GM18907 (cell line): ENCODE measurements at regions not wholly inside any gene's neighbourhood (a gene's known extent, or its start where the extent isn't known, plus 50 kb on each side); places are given as distances from the start of the nearest gene placed in this dataset.
"Not testable (repeated sequence)": the region's sequence is repeated elsewhere in the genome, so short reads cannot be mapped to it uniquely, and the experiment has no call there.

Source experiments
- ATAC-seq: cut with Tn5 transposase; IDR thresholded peaks from one replicate; pipeline ENCODE4 v1.9.1; 2021; ENCODE audit warnings: mild to moderate bottlenecking, moderate library complexity; ENCODE audit not compliant: unreplicated experiment

- ATAC-seq = no peak
Observed at GRCh38 chr1:189217646-189218045, 1260.0 kb downstream of the BRINP3 start.

DNA sequence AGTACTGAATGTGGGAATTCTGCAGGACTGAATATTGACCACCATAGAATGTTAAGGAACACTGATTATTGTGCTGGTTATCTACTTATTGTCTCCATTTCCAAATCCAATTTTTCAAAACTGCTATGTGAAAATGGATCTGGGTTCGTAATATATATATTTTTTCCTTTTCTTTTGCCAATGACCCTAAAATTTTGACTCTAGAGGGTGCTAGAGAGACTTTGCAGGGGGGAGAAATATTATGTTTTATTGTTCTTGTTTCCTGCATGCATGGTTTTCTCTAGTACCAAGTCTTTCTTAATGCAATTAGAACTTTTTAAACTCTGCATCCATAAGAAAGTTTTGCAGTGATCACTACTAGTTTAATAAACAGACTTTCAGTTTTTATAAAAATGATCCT is 1256.9 kb downstream of the BRINP3 start:
- ATAC-seq = no peak

DNA sequence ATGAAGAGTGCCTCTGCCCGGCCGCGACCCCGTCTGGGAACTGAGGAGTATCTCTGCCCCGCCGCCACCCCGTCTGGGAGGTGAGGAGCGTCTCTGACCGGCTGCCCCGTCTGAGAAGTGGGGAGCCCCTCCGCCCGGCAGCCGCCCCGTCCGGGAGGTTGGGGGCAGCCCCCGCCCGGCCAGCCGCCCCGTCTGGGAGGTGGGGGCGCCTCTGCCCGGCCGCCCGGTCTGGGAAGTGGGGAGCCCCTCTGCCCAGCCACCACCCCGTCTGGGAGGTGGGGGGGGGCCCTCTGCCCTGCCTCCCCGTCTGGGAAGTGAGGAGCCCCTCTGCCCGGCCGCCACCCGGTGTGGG is 1251.9 kb downstream of the BRINP3 start:
- not testable (repeated sequence) for ATAC-seq

GRCh38 chr1:189226779-189227178 is 1250.9 kb downstream of the BRINP3 start:
- ATAC-seq = no peak

DNA sequence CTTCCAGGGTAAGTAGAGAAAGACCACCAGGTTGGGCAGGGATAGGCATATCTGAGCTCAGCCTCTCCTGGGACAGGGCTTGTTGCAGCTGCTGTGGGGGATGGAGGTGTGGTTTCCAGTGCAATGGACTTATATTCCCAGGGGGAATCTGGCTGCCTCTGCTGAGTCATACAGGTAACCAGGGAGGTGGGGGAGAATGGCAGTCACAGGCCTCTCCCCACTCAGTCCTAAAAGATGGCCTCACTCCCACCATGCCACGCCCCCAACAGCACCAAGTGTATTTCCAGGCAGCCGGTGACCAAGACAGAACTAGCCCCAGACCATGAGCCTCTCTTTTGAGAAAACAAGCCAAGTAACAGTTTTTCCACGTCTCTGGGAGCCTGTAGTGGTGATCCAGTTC is 1240.7 kb downstream of the BRINP3 start:
- no peak for ATAC-seq

DNA sequence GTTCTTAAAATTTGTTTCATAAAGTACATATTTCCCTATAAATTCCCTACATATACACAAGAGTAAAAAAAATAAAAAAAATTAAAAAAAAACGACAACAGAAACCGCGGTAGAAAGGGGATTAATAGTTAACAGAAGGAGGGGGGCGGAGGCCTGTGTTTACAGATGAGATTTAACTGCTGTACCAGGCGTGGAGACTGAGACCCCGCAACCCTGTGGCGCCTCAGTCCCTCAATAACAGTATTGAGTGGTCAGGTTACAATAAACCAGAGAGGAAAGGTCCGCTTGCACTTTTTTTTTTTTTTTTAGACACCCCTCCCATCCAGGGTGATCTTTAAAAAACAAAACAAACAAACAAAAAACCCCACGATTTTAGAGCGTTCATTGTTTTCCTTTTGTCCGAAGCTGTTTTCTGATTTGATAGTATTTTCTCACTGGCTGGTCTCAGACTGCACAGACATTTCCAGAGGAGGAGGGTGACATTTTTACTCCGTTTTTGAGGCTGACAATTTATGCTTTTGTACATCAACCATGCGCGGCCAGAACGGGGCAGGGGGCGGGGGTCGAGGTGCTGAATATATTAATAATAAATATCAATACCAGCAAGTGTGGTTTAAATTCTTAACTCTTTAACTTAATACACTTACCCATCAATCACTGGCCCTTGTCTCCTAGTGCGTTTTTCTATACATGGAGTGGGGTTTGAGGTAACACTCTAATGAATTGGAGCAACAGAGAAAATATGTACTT is 1223.9 kb downstream of the BRINP3 start:
- no peak for ATAC-seq

DNA sequence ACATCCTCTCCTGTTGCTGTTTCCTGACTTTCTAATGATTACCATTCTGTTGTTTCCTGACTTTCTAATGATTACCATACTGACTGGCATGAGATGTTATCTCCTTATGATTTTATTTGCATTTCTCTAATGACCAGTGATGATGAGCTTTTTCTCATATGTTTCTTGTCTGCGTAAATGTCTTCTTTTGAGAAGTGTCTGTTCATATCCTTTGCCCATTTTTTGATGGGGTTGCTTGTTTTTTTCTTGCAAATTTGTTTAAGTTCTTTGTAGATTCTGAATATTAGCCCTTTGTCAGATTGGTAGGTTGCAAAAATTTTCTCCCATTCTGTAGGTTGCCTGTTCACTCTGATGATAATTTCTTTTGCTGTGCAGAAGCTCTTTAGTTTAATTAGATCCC is 1216.5 kb downstream of the BRINP3 start:
- not testable (repeated sequence) for ATAC-seq

DNA sequence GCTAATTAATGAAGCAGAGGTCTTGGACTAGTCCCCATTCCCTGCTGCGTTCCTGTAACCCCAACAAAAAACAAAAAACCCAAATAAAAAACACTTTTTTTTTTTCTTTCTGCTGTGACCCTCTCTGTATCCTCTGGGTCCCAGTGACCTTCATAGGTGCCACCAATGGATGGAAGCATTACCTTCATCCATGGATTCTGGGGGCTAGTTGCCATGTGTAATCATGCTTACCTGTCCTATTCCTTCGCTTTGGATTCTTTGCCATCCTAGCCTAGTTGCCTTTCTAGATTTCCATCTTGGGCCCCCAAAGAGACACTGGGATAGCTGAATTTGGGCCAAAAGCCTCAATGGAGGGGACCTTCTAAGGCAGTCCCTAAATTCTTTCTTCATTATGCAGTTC is 1208.7 kb downstream of the BRINP3 start:
- no peak for ATAC-seq

DNA sequence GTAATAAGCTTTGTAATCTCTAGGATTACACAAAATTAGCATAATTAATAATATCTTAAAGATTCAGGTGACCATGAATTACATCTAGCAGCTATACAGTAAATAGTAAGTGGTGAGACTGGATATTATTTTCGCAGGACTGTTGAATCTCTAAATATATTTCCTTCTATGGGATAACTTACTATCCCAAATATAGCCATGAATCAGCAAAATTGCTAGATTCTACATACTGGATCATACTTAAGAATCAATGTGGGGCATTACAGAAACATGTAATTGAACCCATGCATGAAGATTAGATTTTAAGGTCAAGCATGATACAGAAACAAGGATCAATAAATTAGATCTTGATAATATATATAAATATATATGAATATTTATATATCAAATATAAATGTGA is 1203.4 kb downstream of the BRINP3 start:
- no peak for ATAC-seq

DNA sequence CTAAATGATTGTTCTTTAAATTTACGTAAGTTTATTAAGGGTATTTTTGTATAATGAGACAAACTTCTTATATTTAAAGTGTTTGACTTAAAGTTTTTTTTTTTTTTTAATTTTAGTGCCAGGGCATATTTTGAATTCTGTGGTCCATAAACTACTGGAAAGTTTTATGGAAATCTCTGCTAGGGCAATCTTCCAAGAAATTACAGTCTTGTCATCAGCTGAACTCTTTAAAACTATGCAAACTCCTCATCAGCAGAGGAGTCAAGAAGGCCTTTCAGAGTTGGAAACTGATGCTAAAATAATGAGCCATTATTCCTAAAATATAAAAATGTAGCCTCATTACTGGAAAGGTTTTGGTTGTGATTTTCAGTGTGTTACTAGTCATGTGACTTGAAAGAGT is 1201.9 kb downstream of the BRINP3 start:
- ATAC-seq = no peak

DNA sequence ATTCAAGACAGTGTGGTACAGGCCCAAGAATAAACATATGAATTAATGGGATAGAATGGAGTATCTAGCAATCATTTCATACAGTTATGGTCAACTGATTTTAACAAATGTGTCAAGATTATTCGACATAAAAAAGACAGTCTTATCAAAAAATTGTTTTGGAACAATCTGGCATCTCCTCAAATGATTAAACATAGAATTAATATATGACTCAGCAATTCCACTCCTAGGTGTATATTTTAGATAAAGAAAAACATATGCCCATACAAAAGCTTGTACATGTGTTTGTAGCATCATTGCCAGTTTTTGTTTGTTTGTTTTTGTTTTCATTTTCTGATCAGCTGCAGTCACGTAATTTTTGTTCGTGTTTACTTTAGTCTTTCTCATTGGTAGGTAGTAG is 1188.3 kb downstream of the BRINP3 start:
- no peak for ATAC-seq

DNA sequence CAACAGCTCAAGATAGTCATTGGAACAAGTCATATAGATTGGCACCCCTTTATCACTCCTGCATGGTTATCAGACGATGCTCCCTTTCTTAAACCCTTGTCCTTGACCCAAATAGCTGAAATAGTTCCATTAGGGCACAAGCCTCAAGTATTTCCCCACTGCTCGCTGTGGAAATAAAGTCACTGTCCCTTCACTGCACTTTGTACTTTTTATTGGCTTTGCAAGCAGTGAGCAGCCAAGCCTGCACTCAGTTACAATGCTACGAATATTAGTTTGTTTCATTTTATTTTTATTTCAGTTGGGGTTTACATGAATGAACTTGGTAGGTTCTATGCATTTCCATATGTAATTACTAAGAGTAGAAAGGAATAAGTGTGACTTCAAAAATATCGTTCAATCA is 1176.4 kb downstream of the BRINP3 start:
- no peak for ATAC-seq

DNA sequence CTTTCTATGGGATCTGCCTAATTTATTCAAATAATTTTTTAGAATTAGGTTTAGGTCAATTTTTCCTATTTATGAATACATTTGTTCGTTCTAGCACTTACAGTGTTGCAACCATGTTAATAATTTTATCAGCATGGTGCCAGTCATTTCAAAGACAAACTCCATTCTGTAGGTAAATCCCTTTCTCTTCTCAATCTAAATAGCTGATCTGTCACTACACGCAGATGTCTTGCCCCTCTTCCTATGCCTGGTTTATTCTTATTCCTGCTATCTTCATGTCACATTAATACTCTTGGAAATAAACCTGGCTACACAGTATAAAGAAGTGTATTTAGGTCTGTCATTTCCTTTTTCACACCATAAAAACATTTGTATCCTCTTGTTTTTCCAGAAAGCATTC is 1172.4 kb downstream of the BRINP3 start:
- no peak for ATAC-seq

- ATAC-seq = no peak
Observed at GRCh38 chr1:189311915-189312314, 1165.7 kb downstream of the BRINP3 start.

DNA sequence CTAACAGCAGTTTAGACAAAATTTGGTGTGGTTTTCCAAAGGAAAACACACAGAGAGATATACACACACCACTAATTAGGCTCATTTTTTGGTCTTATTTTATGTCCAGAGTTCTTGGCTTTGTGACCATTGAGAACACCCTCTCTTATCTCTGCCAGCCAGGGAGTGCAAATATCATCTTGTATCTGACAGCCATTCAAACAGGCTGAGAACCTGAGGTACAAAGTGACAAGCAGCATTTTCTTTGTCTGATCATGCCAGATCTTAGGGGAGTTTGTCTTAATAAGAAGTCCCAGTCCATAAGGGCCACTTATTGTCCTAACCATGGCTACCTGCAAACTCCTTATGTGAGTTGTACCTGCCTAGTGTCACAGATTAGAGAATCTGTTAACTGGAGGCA is 1165.2 kb downstream of the BRINP3 start:
- no peak for ATAC-seq

- no peak for ATAC-seq
Observed at GRCh38 chr1:189313488-189313887, 1164.2 kb downstream of the BRINP3 start.

GRCh38 chr1:189315035-189315901 is 1162.4 kb downstream of the BRINP3 start:
- no peak for ATAC-seq

DNA sequence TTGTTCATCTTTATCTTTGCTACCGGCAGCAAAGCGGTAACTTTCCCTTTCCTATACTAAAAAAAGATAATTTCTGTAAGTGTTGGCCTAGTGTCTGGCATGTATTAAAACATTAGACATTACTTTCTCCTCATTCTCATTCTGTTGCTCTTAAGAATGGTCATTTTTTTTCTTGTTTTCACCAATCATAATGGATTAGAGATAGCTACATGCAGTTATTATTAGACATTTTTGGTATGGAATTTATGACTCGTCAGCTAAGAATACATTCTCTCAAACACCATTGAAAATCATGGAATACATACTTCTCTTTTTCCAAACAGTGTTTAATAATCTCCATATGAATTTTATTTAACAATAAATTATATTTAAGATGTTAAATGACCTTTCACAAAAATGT is 1154.6 kb downstream of the BRINP3 start:
- ATAC-seq = no peak

DNA sequence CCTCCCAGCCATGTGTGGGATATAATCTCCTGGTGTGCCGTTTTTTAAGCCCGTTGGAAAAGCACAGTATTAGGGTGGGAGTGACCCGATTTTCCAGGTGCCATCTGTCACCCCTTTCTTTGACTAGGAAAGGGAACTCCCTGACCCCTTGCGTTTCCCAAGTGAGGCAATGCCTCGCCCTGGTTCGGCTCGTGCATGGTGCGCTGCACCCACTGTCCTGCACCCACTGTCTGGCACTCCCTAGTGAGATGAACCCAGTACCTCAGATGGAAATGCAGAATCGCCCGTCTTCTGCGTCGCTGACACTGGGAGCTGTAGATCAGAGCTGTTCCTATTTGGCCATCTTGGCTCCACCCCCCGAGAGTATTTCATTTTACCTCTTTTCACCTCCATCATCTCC is 1146.6 kb downstream of the BRINP3 start:
- not testable (repeated sequence) for ATAC-seq

GRCh38 chr1:189336115-189337100 is 1141.3 kb downstream of the BRINP3 start:
- no peak for ATAC-seq

- no peak for ATAC-seq
Observed at GRCh38 chr1:189349607-189350006, 1128.1 kb downstream of the BRINP3 start.
